ENCODE measurements at regions not wholly inside any gene's neighbourhood (a gene's known extent, or its start where the extent isn't known, plus 50 kb on each side); places are given as distances from the start of the nearest gene placed in this dataset.

- H2BK20ac ChIP-seq (ENCODE audit: low read depth, low read length): no peak overlapping the region
- no peaks in the 10 kb centered on the region for H3K9me1 ChIP-seq (ENCODE audit: insufficient read depth, low read length)
- H2BK5ac ChIP-seq (ENCODE audit: low read depth, low read length, poor library complexity, severe bottlenecking): no peak overlapping the region
- H3K4ac ChIP-seq (ENCODE audit: low read depth, low read length): no peak overlapping the region
- intact Hi-C loops (cut with micrococcal nuclease): no loop called here
- no TSS peak for BruUV-seq (replicated peaks)
- no peak overlapping the region for H3K4me3 ChIP-seq (ENCODE audit: insufficient read depth, low read depth, low read length)
- H3K4me2 ChIP-seq (ENCODE audit: low read depth, low read length): no peak overlapping the region
- no peak overlapping the region for H3K9ac ChIP-seq (ENCODE audit: low read depth, low read length)
- H3K4me1 ChIP-seq (ENCODE audit: control insufficient read depth, insufficient read depth, low read length): no peaks in the 10 kb centered on the region
- H3K27ac ChIP-seq (ENCODE audit: insufficient read depth, low read length): no peak overlapping the region
- H3K9me3 ChIP-seq (ENCODE audit: control insufficient read depth, insufficient read depth, low read length): peaks cover 14% of the 10 kb centered on the region
- no peaks in the 10 kb centered on the region for H4K20me1 ChIP-seq (ENCODE audit: insufficient read depth, low read length)
- no peak overlapping the region for H4K91ac ChIP-seq (ENCODE audit: insufficient read depth, low read depth, low read length)
- no peak overlapping the region for H3K14ac ChIP-seq (replicated peaks; ENCODE audit: low read depth, low read length)
- no peak for DNase-seq
- H3K36me3 ChIP-seq (ENCODE audit: control insufficient read depth, insufficient read depth, low read length): no peaks in the 10 kb centered on the region
- in situ Hi-C loops (cut with MboI; ENCODE audit: low sequenced_read_pairs): no loop called here
- H2AK9ac ChIP-seq (replicated peaks; ENCODE audit: low read depth, low read length, poor library complexity): no peak overlapping the region
- no peak overlapping the region for H2AK5ac ChIP-seq (ENCODE audit: low read depth, low read length)
- H4K5ac ChIP-seq (ENCODE audit: low read depth, low read length): no peak overlapping the region
- no peak overlapping the region for H4K8ac ChIP-seq (ENCODE audit: low read depth in 2 of 2, low read length in 2 of 2)
- no peak overlapping the region for H3K23ac ChIP-seq (ENCODE audit: low read depth, low read length)
- TF ChIP-seq MAZ (IDR thresholded peaks at IDR 0.05; ENCODE audit: borderline replicate concordance, low read depth, low read length) (no peak), RFX5 (IDR thresholded peaks at IDR 0.05; ENCODE audit: low read depth, low read length) (no peak), MAFK (IDR thresholded peaks at IDR 0.05; ENCODE audit: low read depth, low read length) (no peak), RAD21 (IDR thresholded peaks at IDR 0.05; ENCODE audit: low read length) (no peak), MXI1 (IDR thresholded peaks at IDR 0.05; ENCODE audit: borderline replicate concordance, low read depth, low read length) (no peak), RCOR1 (IDR thresholded peaks at IDR 0.05; ENCODE audit: insufficient replicate concordance, low read length) (no peak), CHD1 (IDR thresholded peaks at IDR 0.05; ENCODE audit: low read depth, low read length) (no peak), FOS (IDR thresholded peaks at IDR 0.05; ENCODE audit: low read depth, low read length) (no peak), POLR2A (IDR thresholded peaks at IDR 0.05; ENCODE audit: low read depth, low read length) (no peak), BHLHE40 (IDR thresholded peaks at IDR 0.05; ENCODE audit: low read depth, low read length) (no peak), USF2 (IDR thresholded peaks at IDR 0.05; ENCODE audit: low read depth, low read length) (no peak), NFE2L2 (IDR thresholded peaks at IDR 0.05; ENCODE audit: low read depth, low read length) (no peak), CTCF (conservative IDR thresholded peaks at IDR 0.05; ENCODE audit: low read depth, low read length) (no peak), CEBPB (IDR thresholded peaks at IDR 0.05; ENCODE audit: low read depth, low read length) (no peak), ELK1 (IDR thresholded peaks at IDR 0.05; ENCODE audit: borderline replicate concordance, low read depth, low read length) (no peak)
- ATAC-seq (ENCODE audit: low read depth): no peak
- CTCF ChIA-PET: no interaction called here
- H3K56ac ChIP-seq (ENCODE audit: extremely low read depth, insufficient read depth, low read length): no peak overlapping the region
- dilution Hi-C loops (cut with HindIII; ENCODE audit: low sequenced_read_pairs, unreplicated experiment): no loop called here
- POLR2A ChIA-PET (ENCODE audit: unreplicated experiment): no interaction called here
- no peaks in the 10 kb centered on the region for H3K27me3 ChIP-seq (ENCODE audit: control insufficient read depth, insufficient read depth, low read length)
- no peak overlapping the region for H3K18ac ChIP-seq (ENCODE audit: low read depth, low read length)
- H2AFZ ChIP-seq (replicated peaks; ENCODE audit: low read length, poor library complexity): no peak overlapping the region
- H2BK15ac ChIP-seq (ENCODE audit: low read depth, low read length): no peak overlapping the region
- H3K79me1 ChIP-seq (ENCODE audit: low read depth in 1 of 2, low read length in 2 of 2): no peaks in the 10 kb centered on the region
- H2BK120ac ChIP-seq (ENCODE audit: low read depth, low read length): no peak overlapping the region
Observed at GRCh38 chr7:89757910-89758309, 396.4 kb upstream of the STEAP1 start.

Data from IMR-90 (cell line).